A673 (cell line): ENCODE measurements at regions not wholly inside any gene's neighbourhood (a gene's known extent, or its start where the extent isn't known, plus 50 kb on each side); places are given as distances from the start of the nearest gene placed in this dataset.

Experiments
- BruUV-seq: library from RNA; stranded (reverse); fragments of 400-500 nt; replicated peaks from 2 replicates; lab custom pipeline; 2021; lab: Mats Ljungman, UMichigan
- CTCF ChIA-PET: fragments of 300-600 bp; sonication (Branson Sonifier 250); formaldehyde crosslinking; loops from one replicate; lab custom pipeline; 2022; ENCODE audit warnings: antibody characterized with exemption; lab: Charles Lee
- POLR2A ChIA-PET: fragments of 300-600 bp; sonication (Branson Sonifier 250); formaldehyde crosslinking; loops from one replicate; lab custom pipeline; 2022; ENCODE audit warnings: antibody characterized with exemption; ENCODE audit not compliant: low non-redundant PET; lab: Charles Lee
- DNase-seq: peaks from one replicate; pipeline ENCODE4 v3.0.0-alpha.2; 2015; ENCODE audit warnings: low spot score
- H3K27ac ChIP-seq: fragments of 200-600 bp; sonication (generic); 2 replicates; pipeline ENCODE4 v1.5.1; 2016; ENCODE audit warnings: mixed run types, low read depth, mild to moderate bottlenecking, mixed read lengths, antibody characterized with exemption, low read length; ENCODE audit not compliant: poor library complexity, severe bottlenecking
- H3K27me3 ChIP-seq: fragments of 200-600 bp; sonication (generic); replicated peaks from 2 replicates; pipeline ENCODE4 v1.6.1; 2017; ENCODE audit warnings: mixed run types, low read depth, mild to moderate bottlenecking, mixed read lengths, antibody characterized with exemption, low read length; ENCODE audit not compliant: insufficient read depth, poor library complexity
- H3K36me3 ChIP-seq: fragments of 200-600 bp; sonication (generic); 2 replicates; pipeline ENCODE4 v1.6.1; 2016; ENCODE audit warnings: mixed run types, mild to moderate bottlenecking, mixed read lengths, antibody characterized with exemption, low read length; ENCODE audit not compliant: insufficient read depth, poor library complexity, severe bottlenecking
- H3K4me1 ChIP-seq: fragments of 200-600 bp; sonication (generic); 2 replicates; pipeline ENCODE4 v1.6.1; 2017; ENCODE audit warnings: mixed run types, mild to moderate bottlenecking, mixed read lengths, antibody characterized with exemption, low read length; ENCODE audit not compliant: insufficient read depth, poor library complexity, severe bottlenecking
- H3K4me3 ChIP-seq: fragments of 200-600 bp; sonication (generic); 2 replicates; pipeline ENCODE4 v1.5.1; 2016; ENCODE audit warnings: low read depth, mixed run types, mild to moderate bottlenecking, mixed read lengths, low read length; ENCODE audit not compliant: poor library complexity, severe bottlenecking
- H3K9me3 ChIP-seq: fragments of 200-600 bp; sonication (generic); 2 replicates; pipeline ENCODE4 v1.6.1; 2016; ENCODE audit warnings: mixed run types, low read depth, mild to moderate bottlenecking, mixed read lengths, antibody characterized with exemption, low read length; ENCODE audit not compliant: poor library complexity, severe bottlenecking
- CTCF ChIP-seq: fragments of 300-800, 200-600 bp; sonication (generic); conservative IDR thresholded peaks from 2 replicates; pipeline ENCODE4 v1.5.1; 2017; ENCODE audit warnings: low read depth, mild to moderate bottlenecking, antibody characterized with exemption, low read length, moderate library complexity, mixed read lengths
- EZH2 ChIP-seq: fragments of 200-600 bp; sonication (generic); IDR thresholded peaks from 2 replicates; pipeline ENCODE4 v1.6.1; 2017; ENCODE audit warnings: borderline replicate concordance, low read depth, mild to moderate bottlenecking, mixed read lengths, antibody characterized with exemption, low read length; ENCODE audit not compliant: poor library complexity, severe bottlenecking
- intact Hi-C: fragments of 100-400 bp; cut with micrococcal nuclease; formaldehyde crosslinking; loops from one replicate; pipeline ENCODE4 v1.10.0; 2022; ENCODE audit not compliant: unreplicated experiment

- no peaks in the 10 kb centered on the region for H3K4me1 ChIP-seq
- no peaks in the 10 kb centered on the region for H3K9me3 ChIP-seq
- no peak for DNase-seq
- no peak for TF ChIP-seq EZH2
- TF ChIP-seq CTCF = no peak
- no TSS peak for BruUV-seq
- H3K27ac ChIP-seq = no peak overlapping the region
- H3K4me3 ChIP-seq = no peak overlapping the region
- H3K27me3 ChIP-seq = no peaks in the 10 kb centered on the region
- CTCF ChIA-PET = no interaction called here
- H3K36me3 ChIP-seq = no peaks in the 10 kb centered on the region
- POLR2A ChIA-PET = no interaction called here
- intact Hi-C loops = no loop called here
These were observed 90.0 kb upstream of the TNFAIP3 start for GRCh38 chr6:137776786-137777686.

- Histone ChIP-seq H3K4me1 (no peaks in the 10 kb centered on the region), H3K27ac (no peak overlapping the region), H3K4me3 (no peak overlapping the region), H3K27me3 (no peaks in the 10 kb centered on the region), H3K36me3 (no peaks in the 10 kb centered on the region), H3K9me3 (no peaks in the 10 kb centered on the region)
- no peak for TF ChIP-seq CTCF
- no peak for TF ChIP-seq EZH2
- CTCF ChIA-PET = no interaction called here
- BruUV-seq = no TSS peak
- POLR2A ChIA-PET = no interaction called here
- no peak for DNase-seq
- intact Hi-C loops = no loop called here
These were observed 89.4 kb upstream of the TNFAIP3 start for GRCh38 chr6:137777687-137778075.

GRCh38 chr6:137779982-137780381, 87.1 kb upstream of the TNFAIP3 start:
- Histone ChIP-seq H3K9me3 (no peaks in the 10 kb centered on the region), H3K4me1 (no peaks in the 10 kb centered on the region), H3K27ac (no peak overlapping the region), H3K36me3 (no peaks in the 10 kb centered on the region), H3K4me3 (no peak overlapping the region), H3K27me3 (no peaks in the 10 kb centered on the region)
- no peak for TF ChIP-seq EZH2
- TF ChIP-seq CTCF = no peak
- CTCF ChIA-PET = no interaction called here
- DNase-seq = no peak
- intact Hi-C loops = no loop called here
- BruUV-seq = no TSS peak
- POLR2A ChIA-PET = no interaction called here
